Fibroblast of peridontal ligament (primary cell): ENCODE measurements at regions not wholly inside any gene's neighbourhood (a gene's known extent, or its start where the extent isn't known, plus 50 kb on each side); places are given as distances from the start of the nearest gene placed in this dataset.

Source experiments
- DNase-seq: peaks from one replicate; pipeline ENCODE4 v3.0.0-alpha.2; 2010; ENCODE audit errors: extremely low read depth

DNA sequence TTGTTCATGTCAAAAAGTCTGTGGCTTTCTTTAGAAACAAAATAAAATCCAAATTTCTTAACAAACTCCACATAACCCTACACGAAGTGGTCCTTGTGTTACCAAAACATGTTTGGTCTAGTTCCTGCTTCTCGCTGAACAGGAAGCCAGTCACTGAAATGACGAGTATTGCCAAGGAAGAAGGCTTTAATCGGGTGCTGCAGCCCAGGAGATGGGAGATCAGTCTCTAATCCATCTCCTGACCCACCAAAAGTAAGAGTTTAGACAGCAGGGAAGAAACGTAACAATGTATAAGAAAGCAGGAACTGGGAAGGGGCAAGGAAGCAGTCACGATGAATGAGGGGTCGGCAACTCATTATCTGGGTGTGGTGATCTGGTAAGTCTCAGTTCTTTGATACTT is 144.6 kb upstream of the MAP9 start:
- no peak for DNase-seq

DNA sequence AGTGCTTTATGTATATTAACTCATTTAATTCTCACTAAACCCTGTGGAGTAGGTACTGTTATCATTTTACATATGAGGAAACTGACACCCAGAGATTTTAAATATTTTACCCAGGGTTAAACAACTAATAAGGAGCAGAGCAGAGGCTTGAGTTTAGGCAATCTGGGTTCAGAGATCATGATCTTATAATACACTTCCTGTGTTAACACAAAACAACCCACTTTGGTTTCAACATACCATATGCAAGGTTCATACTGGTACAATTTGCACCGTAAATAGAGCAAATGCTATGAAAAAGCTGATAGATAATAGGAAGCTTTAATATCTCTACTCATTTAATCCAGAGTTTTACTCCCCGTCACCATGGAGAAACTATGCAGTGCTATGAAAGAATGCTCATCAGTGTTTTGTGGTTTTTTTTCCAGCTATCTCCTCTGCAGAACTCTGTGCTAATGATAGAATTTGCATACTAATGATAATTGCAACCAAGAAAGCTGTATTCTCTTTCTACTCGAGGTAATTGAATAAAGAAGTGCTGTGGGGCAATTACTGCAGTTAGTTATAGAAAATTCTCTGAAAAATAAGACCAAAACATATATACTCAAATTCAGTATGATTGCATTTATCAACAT is 138.8 kb upstream of the MAP9 start:
- no peak for DNase-seq

DNA sequence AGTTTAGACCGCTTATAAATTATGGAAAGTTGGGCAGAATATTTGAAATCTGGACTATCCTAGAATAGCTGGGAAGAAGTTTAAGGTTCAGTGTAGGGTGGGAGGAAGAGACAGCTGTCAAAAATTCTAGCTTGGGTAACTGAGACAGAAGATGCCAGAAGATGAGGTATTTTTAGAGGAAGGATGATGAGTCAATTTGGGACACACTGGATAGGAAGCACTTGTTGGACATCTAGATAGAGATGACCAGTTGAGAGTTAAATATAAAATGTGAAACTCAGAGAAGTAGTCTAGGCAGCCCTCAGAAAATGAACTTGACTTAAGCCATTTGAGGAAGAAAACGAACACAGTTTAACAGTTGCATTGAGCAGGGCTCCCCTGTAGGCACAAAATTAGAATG is 137.9 kb upstream of the MAP9 start:
- no peak for DNase-seq

GRCh38 chr4:155512817-155513216 is 136.1 kb upstream of the MAP9 start:
- no peak for DNase-seq

DNA sequence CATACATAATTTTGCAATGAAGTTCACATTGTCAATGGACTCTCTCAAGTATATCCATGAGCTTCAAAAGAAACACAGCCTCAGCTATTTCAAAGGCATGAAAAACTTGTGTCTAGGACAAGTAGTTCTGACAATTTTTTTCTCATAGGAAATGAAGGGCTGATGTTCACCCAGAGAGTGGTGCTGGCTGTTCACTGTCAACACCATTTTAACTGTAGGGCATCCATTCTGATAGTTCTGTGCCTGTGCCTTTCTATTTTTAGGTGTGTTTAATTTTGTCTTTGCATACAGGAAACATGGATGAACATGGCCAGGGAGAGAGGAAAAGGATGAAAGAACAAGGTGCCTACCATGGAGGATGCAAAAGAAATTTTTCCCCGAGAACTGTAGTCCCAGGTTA is 135.3 kb upstream of the MAP9 start:
- no peak for DNase-seq

DNA sequence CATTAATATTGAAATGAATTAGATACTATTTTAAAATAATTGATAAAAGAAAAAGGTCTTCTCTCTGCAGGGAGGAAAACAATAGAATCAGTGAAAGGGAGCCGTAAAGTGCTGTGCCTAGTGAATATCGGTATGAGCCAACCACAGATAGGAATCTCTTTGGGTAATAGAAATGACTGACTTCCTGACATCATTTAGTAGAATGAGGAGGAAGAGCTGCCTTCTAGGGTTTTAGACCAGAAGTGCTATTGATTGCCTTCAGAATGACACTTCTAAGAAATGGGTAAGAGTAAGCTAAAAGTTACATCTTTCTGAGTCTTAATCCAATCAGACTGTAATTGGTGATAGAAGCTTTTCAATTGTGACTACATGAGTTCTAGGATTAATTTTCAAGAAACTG is 134.0 kb upstream of the MAP9 start:
- no peak for DNase-seq

DNA sequence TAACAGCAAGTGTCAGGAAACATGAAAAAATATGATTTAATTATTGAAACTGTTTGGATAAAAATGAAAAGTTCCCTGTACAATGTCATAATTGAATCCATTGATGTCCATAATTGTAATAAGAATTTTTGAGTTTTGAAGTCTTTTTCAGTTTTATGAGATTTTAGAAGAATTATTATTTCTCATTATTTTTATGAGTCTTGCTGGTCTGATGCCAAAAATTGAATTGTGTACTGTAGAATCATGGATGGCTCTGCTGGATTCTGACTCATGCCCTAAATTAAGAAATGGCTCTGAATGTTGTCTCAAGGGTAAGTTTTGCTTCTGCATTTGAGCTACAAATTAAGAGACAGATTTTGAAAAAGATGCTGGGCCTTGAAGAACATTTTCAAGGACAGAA is 132.8 kb upstream of the MAP9 start:
- peak; percentile 70 for DNase-seq

GRCh38 chr4:155506745-155507144 is 130.0 kb upstream of the MAP9 start:
- no peak for DNase-seq

- no peak for DNase-seq
These were observed 128.6 kb upstream of the MAP9 start for GRCh38 chr4:155505321-155505720.

DNA sequence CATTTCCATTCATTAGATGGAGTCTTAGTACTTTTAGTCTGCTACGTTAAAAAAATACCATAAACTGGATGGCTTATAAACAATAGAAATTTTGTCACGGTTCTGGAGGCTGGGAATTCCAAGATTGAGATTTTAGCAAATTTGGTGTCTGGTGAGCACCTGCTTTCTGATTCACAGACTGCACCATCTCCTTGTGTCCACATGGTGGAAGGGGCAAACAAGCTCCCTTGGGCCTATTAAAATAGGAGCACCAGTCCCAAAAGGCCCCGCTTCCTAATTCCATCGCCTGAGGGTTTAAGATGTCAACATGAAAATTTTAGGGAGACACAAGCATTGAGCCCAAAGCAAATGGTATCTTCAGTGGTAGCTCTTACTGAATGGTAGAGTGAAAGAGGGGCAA is 120.5 kb upstream of the MAP9 start:
- DNase-seq, result no peak

DNA sequence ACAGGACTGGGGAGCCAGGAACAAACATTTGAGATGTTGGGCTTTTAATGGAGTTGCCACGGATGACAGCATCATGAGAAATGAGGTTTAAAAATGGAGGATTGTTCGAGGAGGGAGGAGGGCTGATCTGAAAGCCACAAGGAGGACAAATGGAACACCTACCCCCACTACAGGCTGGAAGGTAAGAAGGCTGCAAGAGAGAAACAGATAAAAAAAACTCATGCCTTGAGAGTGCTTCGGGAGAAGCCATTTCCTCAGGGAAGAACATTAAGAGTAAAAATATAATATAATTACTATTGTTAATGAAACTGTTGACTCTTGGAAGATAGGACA is 119.5 kb upstream of the MAP9 start:
- no peak for DNase-seq

DNA sequence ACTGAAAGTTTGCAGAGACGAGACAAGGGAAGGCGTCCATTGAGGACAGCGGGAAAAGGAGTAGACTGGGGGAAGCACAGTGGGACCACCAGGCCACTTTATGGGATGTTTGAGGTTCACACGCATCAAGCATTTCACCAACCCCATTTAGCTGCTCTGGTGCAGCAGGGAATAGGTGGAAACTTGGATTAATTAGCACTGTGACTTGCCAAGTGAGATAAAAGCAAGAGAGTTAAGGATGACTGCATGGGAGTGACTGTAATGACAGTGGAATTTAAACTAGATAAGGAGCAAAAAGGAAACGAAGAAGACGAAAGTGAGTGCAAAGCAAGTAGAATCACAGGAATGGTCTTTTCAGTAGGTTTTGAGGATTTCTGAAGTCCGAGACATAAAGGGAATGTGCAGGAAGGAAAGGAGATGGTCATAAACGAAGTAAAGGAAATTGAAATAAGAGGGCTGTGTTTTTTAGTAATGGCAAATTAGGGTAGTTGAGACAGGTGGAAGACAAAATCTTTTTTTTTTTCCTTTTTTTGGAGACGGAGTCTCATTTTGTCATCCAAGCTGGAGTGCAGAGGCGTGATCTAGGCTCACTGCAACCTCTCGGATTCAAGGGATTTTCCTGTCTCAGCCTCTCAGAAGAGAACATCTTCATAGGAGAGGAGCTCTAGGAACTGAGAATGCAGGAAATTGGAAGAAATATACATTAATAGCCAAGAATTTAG is 119.0 kb upstream of the MAP9 start:
- no peak for DNase-seq

DNA sequence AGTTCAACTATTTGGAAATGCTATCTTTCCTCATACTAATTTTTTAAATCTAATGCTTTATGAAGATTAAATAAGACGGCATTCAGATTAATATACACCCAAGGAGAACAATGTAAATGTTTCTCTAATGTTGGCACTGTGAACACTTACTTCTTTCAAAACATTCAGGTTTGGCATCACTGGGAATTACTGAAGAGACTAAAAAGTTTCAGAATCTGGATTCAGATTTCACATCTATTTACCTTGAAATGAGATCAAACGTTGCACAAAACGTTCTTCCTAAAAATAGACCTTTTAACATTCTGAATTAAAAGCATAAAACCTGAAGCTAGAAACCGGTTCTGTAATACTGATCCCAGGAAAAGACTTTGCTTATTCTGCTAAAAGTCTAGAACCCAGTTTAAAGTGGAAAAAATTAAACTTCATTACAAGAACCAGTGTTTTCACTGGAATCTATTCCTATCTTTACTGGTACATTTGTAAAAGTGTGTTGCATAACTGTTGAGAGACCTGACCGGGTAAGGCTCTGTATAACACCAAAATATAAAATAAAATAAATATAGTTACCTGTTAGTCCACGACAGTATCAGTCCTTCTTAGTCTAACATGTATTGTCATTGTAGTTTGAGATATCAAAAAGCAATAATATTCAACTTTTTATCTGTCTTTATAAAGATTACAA is 117.4 kb upstream of the MAP9 start:
- DNase-seq, result no peak

DNA sequence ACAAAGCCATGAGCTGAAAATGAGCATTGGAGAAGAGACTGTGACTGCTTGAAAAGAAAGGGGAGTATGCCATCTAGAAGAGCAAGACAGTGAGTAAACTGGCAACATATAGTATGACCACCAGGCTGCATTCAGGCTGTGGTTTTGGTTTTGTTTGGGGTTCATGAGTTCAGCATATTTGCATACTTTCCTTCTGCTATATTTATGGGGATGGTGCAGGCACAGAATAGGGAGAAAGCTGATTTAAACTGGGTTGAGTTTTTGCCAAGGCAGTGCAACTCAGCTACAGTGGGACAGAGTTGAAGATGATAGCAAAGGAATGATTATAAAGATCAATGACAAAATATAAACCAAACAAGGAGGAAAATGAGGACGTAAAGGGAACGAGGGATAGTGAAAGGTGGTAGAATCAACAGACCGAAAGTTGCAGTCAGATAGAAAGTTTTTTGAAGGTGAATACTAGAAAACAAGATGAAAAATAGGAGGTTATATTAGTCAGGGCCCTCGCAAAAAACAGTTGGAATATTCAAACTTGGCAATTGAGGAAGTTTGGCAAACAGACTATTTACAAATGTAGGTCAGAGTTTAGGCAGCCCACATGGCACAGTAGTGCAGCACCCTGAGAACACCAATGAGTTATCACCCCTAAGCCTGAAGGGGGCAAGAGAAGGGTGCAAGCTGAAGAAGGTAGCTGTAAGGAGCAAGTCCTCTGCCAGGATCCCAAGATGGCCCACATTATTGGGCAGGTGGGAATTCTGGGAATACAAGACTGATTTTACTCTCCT is 114.8 kb upstream of the MAP9 start:
- peak; percentile 39 for DNase-seq

DNA sequence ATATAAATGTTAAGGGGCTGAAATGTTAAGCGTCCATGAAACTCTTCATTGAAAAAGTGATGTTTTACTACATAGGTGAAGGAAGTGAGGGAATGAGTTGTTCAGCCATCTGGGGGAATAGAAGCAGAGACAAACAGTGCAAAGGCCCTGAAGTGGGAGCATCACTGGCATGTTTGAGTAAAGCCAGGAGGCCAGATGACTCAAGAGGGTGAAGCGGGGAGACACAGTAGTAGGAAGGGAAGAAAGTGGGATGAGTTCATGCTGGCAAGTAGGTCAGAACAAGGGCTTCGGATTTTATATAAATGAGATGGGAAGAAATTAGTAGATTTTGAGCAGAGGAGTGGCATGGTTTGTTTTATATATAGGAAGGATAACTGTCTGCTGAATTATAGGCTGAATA is 112.5 kb upstream of the MAP9 start:
- no peak for DNase-seq

GRCh38 chr4:155488691-155489090 is 111.9 kb upstream of the MAP9 start:
- DNase-seq, result no peak

GRCh38 chr4:155487210-155487609 is 110.4 kb upstream of the MAP9 start:
- DNase-seq, result no peak

- no peak for DNase-seq
These were observed 104.4 kb upstream of the MAP9 start for GRCh38 chr4:155481150-155481549.

DNA sequence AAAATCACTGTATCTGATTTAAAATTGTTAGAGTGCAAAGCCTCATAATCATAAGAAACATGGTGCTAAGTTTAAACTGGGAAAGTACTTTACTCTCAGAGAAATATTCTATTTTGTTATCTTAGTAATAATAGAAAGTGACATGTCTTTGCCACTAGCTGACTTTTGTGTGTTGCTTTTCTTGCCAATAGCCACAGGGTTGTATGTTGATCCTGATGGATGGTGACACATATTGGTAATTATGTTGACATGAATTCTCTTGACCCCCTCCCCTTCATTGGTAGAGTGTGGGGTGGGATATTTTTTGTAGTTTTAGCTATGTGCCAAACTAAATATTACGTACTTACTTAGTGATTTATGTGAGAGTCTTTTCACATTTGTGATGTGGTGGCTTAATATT is 103.1 kb upstream of the MAP9 start:
- no peak for DNase-seq

GRCh38 chr4:155478336-155478835 is 101.6 kb upstream of the MAP9 start:
- DNase-seq, result no peak

- no peak for DNase-seq
These were observed 98.0 kb upstream of the MAP9 start for GRCh38 chr4:155474758-155475157.

GRCh38 chr4:155473420-155474095 is 96.8 kb upstream of the MAP9 start:
- peak; percentile 5 for DNase-seq
